ENCODE measurements at regions not wholly inside any gene's neighbourhood (a gene's known extent, or its start where the extent isn't known, plus 50 kb on each side); places are given as distances from the start of the nearest gene placed in this dataset.
"Not testable (repeated sequence)": the region's sequence is repeated elsewhere in the genome, so short reads cannot be mapped to it uniquely, and the experiment has no call there.

DNA sequence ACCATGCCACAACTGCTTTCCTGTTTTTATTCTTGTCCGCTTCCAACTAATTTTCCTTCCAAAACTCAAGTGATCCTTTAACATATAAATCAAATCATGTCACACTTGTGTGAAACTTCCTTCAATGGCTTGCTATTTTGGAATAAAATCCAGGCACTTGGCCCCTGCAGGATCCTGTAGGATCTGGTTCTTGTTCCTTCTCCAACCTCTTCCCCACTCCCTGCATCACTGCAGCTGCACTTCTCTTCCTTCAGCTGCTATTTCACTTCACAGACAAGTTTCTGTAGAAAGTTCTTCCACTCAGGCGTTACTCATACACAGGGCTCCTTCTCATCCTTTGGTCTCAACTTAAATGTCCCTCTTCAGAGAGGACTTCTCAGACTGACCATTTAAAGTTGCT lies 239.7 kb upstream of the BTG1 start:
- no peak for DNase-seq

DNA sequence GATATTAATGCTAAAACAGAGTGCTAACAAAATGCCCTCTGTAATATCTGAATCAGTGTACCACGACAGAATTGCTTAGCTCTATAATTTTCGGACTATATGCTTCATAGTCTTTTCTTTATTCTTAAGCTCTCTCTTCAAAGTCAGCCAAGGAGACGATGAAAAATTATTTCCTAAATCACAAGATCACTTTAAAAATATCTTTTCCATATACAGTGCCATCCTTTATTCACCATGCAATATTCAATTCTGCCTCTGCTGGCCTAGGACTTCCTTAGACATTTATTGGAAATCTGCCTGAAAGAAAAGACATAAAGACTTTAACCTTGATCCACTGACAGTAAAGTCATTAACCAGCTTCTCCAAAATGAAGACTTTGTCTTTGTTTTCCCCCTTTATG lies 238.9 kb upstream of the BTG1 start:
- no peak for DNase-seq

DNA sequence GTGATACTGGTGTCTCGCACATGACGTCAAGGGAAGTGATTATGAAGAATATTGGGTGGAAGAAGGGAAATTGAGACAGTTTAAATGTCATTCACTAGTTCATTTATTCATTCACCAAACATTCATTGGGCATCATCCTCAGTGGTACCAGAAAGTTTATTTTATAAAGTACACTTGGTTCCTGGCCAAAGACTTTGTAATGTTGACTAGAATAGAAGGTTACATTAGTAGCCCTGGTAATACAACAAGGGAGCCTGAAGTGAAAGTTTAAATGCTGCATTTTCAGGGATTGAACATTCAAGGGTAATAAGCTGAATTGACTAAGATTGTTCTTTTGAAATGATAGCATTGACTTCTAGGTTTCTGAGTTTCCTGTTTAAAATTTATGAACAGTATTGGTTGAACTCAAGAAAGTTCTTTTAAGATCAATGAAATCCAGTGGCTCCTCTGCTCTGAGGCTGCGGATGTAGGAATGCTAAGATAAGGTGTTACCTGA lies 236.8 kb upstream of the BTG1 start:
- no peak for DNase-seq

DNA sequence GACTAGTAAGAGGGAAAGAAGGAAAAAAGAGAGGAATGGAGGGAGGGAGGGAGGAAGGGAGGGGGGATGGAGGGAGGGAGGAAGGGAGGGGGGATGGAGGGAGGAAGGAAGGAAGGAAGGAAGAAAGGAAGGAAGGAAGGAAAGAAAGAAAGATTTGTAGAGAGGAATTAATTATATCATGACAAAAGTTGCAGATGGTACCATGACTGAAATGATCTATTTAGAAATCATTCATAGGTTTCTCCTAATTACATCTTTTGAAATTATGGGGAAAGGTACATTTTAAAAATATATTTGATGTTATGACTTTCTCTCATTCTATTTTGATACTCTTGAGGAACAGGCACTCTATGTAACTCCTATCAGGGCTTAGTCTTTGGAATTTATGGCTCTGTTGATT lies 236.2 kb upstream of the BTG1 start:
- no peak for DNase-seq

DNA sequence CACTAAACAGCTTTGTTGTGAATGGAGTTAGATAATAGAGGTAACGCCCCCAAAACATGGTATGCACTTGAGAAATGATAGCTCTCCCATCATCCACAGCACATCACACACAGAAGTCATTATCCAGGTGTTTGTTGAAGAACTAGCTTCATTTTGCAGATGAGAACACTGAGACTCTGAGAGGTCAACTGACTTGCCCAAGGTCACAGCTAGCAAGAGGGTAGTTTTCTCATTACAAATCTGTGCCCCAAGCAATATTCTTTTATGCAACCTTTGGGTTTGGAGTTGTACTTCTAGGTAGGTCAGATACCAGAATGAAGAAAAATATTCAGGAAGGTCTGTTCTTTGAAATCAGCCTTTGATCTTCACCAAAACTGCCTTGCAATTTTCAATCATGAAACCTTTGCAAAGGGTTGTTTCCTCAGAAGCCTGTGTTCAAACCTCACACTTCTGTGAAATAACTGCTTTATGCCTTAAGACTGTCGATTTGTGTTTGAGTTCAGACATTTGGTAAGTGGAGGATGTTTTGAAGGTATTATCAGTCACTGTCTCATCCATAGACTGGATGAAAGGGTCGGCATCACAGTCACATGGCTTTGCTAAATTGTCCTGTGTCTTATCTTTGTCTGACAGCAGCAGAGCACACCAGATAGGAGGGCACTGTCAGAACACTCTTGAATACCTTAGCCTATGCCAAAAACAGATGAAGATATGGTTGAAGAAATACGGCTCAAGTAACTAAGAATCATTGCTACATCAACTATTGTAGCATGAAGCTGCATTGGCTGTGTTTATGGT lies 233.2 kb upstream of the BTG1 start:
- no peak for DNase-seq

DNA sequence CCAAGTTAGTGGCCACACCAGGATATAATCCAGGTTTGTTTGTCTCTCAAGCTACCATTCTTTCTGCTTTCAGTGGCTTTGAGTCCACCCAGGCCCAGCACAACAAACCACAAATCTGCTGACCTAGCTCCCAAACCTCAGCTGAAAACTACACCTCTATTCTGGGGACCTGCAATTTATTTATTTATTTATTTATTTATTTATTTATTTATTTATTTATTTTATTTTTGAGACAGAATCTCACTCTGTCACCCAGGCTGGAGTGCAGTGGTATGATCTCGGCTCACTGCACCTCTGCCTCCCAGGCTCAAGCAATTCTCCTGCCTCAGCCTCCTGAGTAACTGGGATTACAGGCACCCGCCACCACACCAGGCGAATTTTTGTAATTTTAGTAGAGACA lies 229.9 kb upstream of the BTG1 start:
- not testable (repeated sequence) for DNase-seq

DNA sequence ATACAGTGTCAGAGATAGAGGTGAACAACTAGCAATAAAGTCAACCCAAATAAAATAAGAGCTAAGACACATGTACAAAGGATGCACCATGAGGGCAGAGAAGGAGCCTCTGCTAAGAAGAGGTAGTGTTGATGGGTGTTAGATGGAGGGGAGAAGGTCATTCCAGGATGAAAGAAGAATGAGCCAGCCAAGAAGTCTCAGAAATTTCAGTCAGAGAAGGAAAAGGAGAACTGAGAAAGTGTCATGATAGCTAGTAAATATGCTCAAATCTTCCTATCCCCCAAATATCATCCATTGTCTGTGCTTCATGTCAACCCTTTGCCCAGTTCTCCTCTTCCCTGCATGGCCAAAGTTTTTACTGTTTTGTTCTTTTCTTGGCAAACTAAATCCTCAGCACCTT lies 225.2 kb upstream of the BTG1 start:
- DNase-seq = no peak

DNA sequence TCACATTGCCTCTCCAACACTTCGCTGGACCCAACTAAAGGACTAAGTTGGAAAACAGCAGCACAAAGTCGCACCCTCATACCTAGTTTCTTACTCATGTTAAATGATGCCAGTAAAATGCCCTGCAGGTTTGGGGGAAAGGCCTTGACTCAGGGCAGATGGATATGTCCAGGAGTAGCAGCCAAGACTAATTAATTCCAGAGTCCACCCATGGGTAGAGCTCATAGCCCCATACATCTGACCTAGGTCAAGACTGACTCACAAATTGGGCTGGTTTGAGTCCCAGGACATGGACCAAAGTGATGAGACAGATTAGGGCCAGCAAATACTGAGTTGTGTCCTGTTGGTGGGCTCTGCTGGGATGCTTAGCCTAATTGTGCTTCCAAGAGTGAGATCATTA lies 224.0 kb upstream of the BTG1 start:
- DNase-seq = no peak

DNA sequence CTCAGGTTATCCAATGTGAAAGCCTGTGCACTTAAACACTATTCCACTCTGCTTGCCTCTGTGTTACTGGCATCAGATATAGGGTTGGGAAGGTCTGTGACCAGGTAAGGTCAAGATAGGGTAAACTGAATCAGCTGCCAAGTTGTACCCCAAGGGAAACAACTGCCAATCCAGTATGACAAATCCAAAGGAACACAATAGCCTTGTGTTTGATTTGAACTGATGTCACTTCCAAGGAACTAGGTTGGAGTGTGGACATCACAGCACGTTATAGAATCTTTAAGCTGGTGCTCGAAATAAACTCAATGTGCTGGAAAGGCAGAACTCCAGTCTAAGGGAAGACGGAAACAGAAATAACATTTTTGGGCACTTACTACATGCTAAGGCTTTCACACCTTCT lies 223.4 kb upstream of the BTG1 start:
- DNase-seq = no peak

DNA sequence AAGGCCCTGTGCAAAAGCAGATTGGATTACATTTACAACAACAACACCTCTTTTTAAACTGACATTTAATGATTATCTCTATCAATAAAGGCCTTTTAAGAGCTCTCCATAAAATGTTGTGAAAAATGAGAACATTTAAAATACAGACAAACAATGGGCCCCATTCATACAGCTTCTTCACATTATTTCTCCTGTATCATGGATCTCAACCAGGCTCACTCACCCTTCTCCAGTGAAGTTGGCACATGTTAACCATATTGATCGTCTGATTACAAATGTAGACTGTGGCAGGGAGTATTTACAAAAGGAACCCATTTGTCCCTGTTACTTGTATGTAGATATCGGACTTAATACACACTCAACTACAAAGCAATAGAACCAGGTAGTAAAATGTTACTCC lies 220.2 kb upstream of the BTG1 start:
- no peak for DNase-seq

DNA sequence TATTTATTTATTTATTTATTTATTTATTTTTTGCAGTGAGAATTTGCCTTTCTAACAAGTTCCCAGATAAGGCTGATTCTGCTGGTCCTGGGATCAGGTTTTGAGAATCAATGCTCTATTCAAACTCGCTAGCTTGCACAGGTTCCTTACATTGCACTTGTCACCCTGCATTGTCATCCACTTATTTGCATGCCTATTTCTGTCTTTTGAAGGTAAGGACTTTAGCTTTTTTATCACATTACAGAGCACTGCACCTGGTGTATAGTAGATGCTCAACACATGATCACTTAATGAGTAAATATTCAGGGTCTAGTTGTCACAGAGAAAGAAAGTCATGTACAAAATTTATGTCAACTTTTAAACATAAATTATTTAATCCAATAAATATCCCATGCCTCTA lies 219.7 kb upstream of the BTG1 start:
- DNase-seq = no peak

DNA sequence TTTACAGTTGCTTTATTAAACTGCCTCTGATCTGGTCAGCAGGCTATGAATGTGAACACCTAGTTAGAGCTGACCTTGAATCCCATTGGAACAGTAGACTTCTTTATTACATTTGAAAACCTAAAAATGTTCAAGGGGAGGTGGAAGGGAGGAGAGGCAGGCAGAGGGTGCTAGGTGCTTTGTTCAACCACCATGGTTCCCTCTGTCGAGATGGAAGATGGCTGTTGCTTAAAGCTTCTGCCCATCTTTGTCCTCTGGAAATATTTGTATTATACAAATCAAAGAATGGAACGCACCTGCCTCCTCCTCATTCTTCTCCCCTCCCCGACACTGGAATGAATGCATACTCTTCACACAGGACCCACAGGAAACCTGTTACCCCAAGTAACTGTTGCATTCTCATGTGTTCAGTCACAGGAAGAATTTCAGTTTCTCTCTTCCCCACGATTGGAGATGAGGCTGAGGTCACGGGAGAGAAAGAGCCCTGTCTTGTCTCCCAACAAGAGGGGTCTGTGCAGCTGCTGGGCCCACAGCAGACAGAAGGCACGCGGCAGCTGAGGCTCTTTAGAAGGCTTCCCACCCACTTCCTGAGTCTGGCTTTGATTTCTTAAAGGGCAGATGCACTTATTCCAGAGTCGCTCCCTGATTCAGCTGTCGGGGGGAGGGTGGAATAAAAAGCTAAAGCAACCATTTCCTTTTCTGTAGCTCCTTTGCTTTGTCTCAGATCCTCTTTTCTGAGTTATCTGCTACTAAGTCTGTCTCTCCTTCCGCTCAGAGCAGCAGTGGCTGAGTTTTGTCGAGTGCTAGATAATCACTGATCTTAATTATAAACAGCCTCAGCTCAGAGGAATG lies 217.9 kb upstream of the BTG1 start:
- peak; percentile 61 for DNase-seq

DNA sequence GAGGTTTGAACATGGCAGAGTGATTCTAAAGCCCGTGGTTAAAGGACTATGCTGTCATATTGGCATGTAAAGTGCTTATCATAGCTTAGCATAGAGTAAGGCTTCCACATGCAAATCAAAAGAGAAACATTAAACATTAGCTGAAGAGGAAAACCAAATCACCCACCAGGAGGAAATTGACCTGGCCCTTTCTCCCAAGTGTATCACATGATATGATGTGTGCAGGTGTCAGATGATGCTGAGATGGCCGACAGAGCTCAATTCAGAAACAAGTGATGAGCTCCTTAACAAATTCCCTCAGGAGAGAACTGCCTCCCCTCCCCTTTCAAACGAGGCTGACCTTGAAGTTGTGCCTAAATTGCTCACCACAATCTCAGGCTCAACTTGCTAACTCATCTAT lies 217.1 kb upstream of the BTG1 start:
- DNase-seq = peak; percentile 46

DNA sequence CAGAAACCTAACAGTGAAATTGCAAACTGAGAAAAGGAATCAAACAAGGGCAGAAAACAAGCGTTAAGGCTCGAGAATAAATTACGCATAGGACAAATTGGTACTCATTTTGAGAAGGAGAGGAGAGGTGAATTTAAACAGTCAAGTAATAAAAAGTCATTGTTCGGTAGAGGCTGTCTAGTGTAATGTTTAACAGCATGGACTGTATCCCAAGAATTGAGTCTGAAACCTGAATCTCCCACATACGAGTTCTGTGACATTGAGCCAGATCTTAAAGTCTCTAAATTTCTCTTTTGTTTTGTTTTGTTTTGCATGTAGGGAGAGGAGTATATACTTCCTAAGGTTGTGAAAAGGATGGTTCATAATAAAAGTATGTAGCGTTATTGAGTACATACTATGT lies 216.5 kb upstream of the BTG1 start:
- DNase-seq = no peak

DNA sequence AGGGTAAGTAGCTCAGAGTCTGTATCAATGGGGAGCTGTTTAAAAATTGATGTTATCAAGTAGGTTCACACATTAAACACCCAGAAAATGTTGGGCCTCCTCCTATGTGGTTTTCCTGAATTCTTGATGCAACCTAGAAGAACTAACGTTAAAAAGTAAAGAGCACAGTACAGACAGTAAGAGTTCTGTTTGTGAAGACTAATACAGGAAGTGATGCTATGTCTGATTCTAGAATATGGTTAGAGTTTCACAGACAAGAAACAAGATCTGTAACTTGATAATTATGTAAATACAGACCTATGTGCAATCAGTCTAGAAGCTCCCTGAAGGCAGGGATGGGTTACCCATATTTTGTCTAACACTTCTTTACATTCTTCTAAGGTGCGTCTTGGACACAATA lies 214.9 kb upstream of the BTG1 start:
- peak; percentile 67 for DNase-seq

DNA sequence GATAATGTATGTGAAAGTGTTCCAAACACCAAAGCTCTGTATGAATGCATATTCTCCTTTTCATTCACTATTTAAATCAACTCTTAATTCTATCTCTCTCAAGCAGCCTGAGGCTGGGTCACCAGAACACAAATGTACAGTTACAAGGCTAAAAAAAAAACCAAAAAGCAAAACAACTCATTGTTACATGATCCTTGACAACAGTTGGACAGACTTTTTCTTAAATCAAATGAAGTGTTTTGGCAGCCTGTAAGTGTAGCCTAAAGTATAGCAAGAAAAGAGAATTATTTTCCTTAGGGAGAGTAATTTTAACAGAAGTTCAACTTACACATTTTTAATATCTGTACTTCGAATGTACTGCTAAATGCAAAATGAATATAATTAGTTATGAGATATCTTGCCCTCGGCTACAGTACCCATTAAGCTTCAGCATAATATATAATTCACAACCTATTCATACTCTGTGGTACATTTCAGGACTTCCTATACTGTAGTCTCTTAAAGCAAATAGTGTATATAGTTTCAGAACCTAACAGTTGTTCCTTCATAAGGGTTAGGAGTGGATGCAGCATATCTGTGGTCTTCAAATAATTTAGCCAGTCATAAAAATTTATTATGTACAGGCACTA lies 214.0 kb upstream of the BTG1 start:
- no peak for DNase-seq

DNA sequence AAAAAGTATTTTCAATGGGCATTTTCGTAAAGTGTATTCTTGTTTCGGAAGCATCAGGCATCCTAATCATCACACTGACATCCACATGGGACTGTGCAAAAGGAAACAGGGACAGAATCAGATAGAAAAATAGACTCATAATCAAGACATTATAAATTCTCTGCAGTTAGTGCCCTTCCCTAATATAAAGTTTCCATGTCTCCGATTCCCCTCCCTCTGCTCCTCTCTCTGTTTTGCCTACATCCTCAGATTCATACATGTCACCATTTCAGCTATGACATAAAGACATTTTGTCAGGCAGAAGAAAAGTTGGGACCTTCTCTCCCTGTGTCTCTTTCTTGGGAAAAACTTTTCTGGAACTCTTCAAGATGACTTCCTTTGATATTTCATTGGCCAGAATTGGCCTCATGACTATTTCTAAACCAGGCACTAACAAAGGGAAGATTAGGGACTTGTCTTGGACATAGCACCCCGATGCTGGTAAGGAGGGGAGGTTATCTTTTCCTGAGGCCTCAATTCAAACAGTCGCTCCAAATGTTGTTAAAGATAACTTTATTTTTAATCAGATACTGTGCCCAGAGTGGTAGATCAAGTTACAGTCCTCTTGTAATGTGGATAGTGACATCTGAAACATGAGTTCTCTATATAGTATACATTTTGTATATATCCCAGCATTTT lies 212.1 kb upstream of the BTG1 start:
- DNase-seq = no peak

DNA sequence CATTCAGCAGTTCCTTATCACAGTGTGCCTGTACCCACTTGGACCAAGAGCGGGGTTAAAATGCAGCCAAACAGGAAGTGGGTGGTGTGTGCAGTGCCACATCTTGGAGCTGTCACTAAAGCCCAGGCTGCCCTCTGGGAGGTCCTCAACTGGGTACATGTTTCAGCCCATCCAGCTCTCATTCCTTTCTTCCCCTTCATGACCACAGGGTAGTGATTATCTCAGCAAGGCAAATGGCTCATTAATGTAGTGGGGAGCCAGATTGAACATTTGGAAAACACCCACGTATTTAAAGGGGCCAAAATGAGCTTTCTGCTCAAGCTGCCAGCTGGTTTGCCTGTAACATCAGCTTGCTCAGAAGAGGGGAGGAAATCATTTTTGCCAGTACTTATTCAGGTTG lies 210.8 kb upstream of the BTG1 start:
- no peak for DNase-seq

DNA sequence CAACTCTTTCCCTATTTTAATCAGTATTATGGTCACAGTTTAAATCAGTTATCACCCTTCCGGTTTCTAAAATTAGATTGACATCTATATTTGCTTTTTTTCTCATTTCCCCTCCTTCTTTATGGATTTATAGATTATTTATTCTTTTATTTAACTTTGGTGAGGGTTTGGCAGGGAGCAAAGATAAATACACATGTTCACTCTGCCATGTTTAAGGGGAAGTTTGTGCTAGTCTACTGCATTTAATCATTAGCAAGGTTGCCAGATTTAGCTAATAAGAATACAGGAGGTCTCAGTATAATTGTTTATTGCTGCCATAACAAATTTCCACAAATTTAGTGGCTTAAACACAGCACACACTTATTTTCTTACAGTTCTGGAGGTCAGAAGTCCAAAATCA lies 204.0 kb upstream of the BTG1 start:
- DNase-seq = no peak

DNA sequence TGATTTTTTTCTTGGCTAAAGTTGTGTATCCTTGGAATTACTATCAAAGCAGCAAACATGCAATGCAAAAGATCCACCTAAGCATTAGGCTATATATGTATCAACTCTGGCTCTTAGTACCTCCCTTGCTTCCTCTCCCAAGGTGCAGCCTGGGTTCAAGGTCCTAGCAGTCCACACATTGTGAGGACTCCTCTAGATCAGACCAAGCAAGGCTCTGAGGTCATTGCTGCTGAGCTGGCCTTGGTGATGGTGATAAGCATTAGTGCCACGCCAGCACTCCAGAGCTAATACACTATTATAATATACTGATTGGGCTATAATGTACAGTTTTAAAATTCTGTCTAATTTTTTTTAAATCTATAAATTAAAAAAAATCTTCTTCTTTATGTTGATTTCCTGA lies 196.9 kb upstream of the BTG1 start:
- no peak for DNase-seq

DNA sequence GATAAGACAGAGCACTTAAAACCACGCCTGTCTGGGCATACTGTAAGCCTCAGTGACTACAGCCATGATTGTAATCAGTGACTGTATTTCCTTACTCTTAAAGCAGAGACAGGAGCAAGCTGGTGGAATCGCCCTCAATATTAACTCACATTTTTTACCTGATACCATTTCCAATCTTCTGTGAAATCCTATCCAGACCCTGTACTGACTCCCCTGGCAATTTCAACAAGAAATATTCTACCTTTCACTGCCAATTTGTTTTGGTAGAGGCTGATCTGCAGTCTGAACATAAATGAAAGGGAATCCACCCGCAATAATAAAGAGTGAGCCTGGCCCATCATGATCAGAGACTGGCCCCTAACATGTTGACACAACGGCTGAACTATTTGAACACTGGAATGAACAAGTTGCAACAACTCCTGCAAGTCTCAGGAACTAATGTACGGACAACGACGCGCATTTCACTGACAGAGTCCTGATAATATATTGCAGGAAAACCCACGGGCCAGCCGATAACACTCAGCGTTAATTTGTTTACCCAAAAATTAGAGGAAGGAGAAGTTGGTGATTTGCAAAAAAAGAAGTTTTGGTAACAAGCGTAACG lies 195.5 kb upstream of the BTG1 start:
- no peak for DNase-seq

DNA sequence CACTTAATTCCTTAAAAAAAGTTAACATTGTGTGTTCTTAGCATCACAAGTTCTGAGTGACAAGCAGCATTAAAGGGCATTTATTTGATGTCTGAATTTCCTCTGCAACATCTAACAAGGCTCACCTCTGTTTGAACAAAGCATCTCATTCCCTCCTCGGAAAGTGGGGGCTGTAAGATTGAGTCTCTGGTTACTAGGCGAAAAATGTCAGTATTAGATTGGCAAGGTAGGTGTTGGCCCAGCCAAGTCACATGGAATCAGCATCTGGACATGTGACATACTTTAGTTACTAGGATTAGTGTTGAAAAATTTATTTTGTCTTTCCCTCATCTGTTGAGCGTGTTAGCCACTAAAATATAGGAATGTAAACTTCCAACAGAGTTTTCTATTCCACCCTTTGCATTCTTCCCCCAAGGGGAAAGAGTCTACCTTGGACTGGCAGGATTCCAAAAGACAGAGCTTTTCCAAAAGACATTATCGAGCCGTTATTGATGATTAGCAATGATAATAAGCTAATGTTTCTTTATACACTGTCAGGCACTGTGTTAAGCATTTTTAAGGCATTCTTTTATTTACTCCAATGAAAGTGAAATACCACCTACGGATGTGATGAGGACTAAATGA lies 194.9 kb upstream of the BTG1 start:
- no peak for DNase-seq

All from CD4-positive, alpha-beta T cell treated with Interleukin-21 for 1 hour (primary cell).